A673 (cell line): ENCODE measurements at regions not wholly inside any gene's neighbourhood (a gene's known extent, or its start where the extent isn't known, plus 50 kb on each side); places are given as distances from the start of the nearest gene placed in this dataset.

Source experiments
- BruUV-seq: library from RNA; stranded (reverse); fragments of 400-500 nt; replicated peaks from 2 replicates; lab custom pipeline; 2021; lab: Mats Ljungman, UMichigan
- CTCF ChIA-PET: fragments of 300-600 bp; sonication (Branson Sonifier 250); formaldehyde crosslinking; loops from one replicate; lab custom pipeline; 2022; ENCODE audit warnings: antibody characterized with exemption; lab: Charles Lee
- POLR2A ChIA-PET: fragments of 300-600 bp; sonication (Branson Sonifier 250); formaldehyde crosslinking; loops from one replicate; lab custom pipeline; 2022; ENCODE audit warnings: antibody characterized with exemption; ENCODE audit not compliant: low non-redundant PET; lab: Charles Lee
- DNase-seq: peaks from one replicate; pipeline ENCODE4 v3.0.0-alpha.2; 2015; ENCODE audit warnings: low spot score
- H3K27ac ChIP-seq: fragments of 200-600 bp; sonication (generic); 2 replicates; pipeline ENCODE4 v1.5.1; 2016; ENCODE audit warnings: mixed run types, low read depth, mild to moderate bottlenecking, mixed read lengths, antibody characterized with exemption, low read length; ENCODE audit not compliant: poor library complexity, severe bottlenecking
- H3K27me3 ChIP-seq: fragments of 200-600 bp; sonication (generic); replicated peaks from 2 replicates; pipeline ENCODE4 v1.6.1; 2017; ENCODE audit warnings: mixed run types, low read depth, mild to moderate bottlenecking, mixed read lengths, antibody characterized with exemption, low read length; ENCODE audit not compliant: insufficient read depth, poor library complexity
- H3K36me3 ChIP-seq: fragments of 200-600 bp; sonication (generic); 2 replicates; pipeline ENCODE4 v1.6.1; 2016; ENCODE audit warnings: mixed run types, mild to moderate bottlenecking, mixed read lengths, antibody characterized with exemption, low read length; ENCODE audit not compliant: insufficient read depth, poor library complexity, severe bottlenecking
- H3K4me1 ChIP-seq: fragments of 200-600 bp; sonication (generic); 2 replicates; pipeline ENCODE4 v1.6.1; 2017; ENCODE audit warnings: mixed run types, mild to moderate bottlenecking, mixed read lengths, antibody characterized with exemption, low read length; ENCODE audit not compliant: insufficient read depth, poor library complexity, severe bottlenecking
- H3K4me3 ChIP-seq: fragments of 200-600 bp; sonication (generic); 2 replicates; pipeline ENCODE4 v1.5.1; 2016; ENCODE audit warnings: low read depth, mixed run types, mild to moderate bottlenecking, mixed read lengths, low read length; ENCODE audit not compliant: poor library complexity, severe bottlenecking
- H3K9me3 ChIP-seq: fragments of 200-600 bp; sonication (generic); 2 replicates; pipeline ENCODE4 v1.6.1; 2016; ENCODE audit warnings: mixed run types, low read depth, mild to moderate bottlenecking, mixed read lengths, antibody characterized with exemption, low read length; ENCODE audit not compliant: poor library complexity, severe bottlenecking
- EZH2 ChIP-seq: fragments of 200-600 bp; sonication (generic); IDR thresholded peaks from 2 replicates; pipeline ENCODE4 v1.6.1; 2017; ENCODE audit warnings: borderline replicate concordance, low read depth, mild to moderate bottlenecking, mixed read lengths, antibody characterized with exemption, low read length; ENCODE audit not compliant: poor library complexity, severe bottlenecking
- intact Hi-C: fragments of 100-400 bp; cut with micrococcal nuclease; formaldehyde crosslinking; loops from one replicate; pipeline ENCODE4 v1.10.0; 2022; ENCODE audit not compliant: unreplicated experiment
- TF ChIP-seq, protein P1 (sequence below): fragments of 300-800, 200-600 bp; sonication (generic); conservative IDR thresholded peaks from 2 replicates; pipeline ENCODE4 v1.5.1; 2017; ENCODE audit warnings: low read depth, mild to moderate bottlenecking, antibody characterized with exemption, low read length, moderate library complexity, mixed read lengths

GRCh38 chr9:75833778-75834177 is 56.7 kb upstream of the PCSK5 start:
- Histone ChIP-seq H3K9me3 (no peaks in the 10 kb centered on the region), H3K36me3 (no peaks in the 10 kb centered on the region), H3K4me1 (no peaks in the 10 kb centered on the region), H3K27me3 (no peaks in the 10 kb centered on the region), H3K4me3 (no peak overlapping the region), H3K27ac (no peak overlapping the region)
- no peak for DNase-seq
- ChIA-PET CTCF (no interaction called here), POLR2A (no interaction called here)
- no peak for TF ChIP-seq EZH2
- TF ChIP-seq, protein P1, sequence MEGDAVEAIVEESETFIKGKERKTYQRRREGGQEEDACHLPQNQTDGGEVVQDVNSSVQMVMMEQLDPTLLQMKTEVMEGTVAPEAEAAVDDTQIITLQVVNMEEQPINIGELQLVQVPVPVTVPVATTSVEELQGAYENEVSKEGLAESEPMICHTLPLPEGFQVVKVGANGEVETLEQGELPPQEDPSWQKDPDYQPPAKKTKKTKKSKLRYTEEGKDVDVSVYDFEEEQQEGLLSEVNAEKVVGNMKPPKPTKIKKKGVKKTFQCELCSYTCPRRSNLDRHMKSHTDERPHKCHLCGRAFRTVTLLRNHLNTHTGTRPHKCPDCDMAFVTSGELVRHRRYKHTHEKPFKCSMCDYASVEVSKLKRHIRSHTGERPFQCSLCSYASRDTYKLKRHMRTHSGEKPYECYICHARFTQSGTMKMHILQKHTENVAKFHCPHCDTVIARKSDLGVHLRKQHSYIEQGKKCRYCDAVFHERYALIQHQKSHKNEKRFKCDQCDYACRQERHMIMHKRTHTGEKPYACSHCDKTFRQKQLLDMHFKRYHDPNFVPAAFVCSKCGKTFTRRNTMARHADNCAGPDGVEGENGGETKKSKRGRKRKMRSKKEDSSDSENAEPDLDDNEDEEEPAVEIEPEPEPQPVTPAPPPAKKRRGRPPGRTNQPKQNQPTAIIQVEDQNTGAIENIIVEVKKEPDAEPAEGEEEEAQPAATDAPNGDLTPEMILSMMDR: no peak
- intact Hi-C loops: no loop called here
- no TSS peak for BruUV-seq

- TF ChIP-seq, protein P1: no peak
- TF ChIP-seq EZH2: no peak
- Histone ChIP-seq H3K4me1 (no peaks in the 10 kb centered on the region), H3K9me3 (no peaks in the 10 kb centered on the region), H3K27ac (no peak overlapping the region), H3K4me3 (no peak overlapping the region), H3K27me3 (no peaks in the 10 kb centered on the region), H3K36me3 (no peaks in the 10 kb centered on the region)
- CTCF ChIA-PET: no interaction called here
- no TSS peak for BruUV-seq
- intact Hi-C loops: no loop called here
- POLR2A ChIA-PET: no interaction called here
- no peak for DNase-seq
Observed at GRCh38 chr9:75834878-75835277, 55.6 kb upstream of the PCSK5 start.
